Progenitor cell of endocrine pancreas (in vitro differentiated cells): ENCODE measurements at regions not wholly inside any gene's neighbourhood (a gene's known extent, or its start where the extent isn't known, plus 50 kb on each side); places are given as distances from the start of the nearest gene placed in this dataset.

Experiments
- DNase-seq: peaks from one replicate; pipeline ENCODE4 v3.0.0; 2021; ENCODE audit warnings: low spot score; ENCODE audit not compliant: unreplicated experiment
- H3K27ac Mint-ChIP-seq: 2 replicates; pipeline ENCODE4 v1.8.0; 2021; ENCODE audit warnings: mild to moderate bottlenecking, moderate library complexity, mixed read lengths
- H3K27me3 Mint-ChIP-seq: 2 replicates; pipeline ENCODE4 v1.8.0; 2021; ENCODE audit warnings: mixed read lengths
- H3K36me3 Mint-ChIP-seq: 2 replicates; pipeline ENCODE4 v1.8.0; 2022; ENCODE audit warnings: mixed read lengths; ENCODE audit not compliant: insufficient read depth
- H3K4me1 Mint-ChIP-seq: 2 replicates; pipeline ENCODE4 v1.8.0; 2021; ENCODE audit warnings: low read depth, mixed read lengths
- H3K4me3 Mint-ChIP-seq: 2 replicates; pipeline ENCODE4 v1.8.0; 2021; ENCODE audit warnings: low read depth, mild to moderate bottlenecking, moderate library complexity, mixed read lengths
- H3K9me3 Mint-ChIP-seq: 2 replicates; pipeline ENCODE4 v1.8.0; 2021; ENCODE audit warnings: low read depth, mixed read lengths
- TF ChIP-seq, protein P1 (sequence below): fragments of 200-600 bp; sonication (generic); IDR thresholded peaks from one replicate; pipeline ENCODE4 v1.5.0; 2021; ENCODE audit warnings: antibody characterized with exemption, mild to moderate bottlenecking; ENCODE audit not compliant: unreplicated experiment

DNA sequence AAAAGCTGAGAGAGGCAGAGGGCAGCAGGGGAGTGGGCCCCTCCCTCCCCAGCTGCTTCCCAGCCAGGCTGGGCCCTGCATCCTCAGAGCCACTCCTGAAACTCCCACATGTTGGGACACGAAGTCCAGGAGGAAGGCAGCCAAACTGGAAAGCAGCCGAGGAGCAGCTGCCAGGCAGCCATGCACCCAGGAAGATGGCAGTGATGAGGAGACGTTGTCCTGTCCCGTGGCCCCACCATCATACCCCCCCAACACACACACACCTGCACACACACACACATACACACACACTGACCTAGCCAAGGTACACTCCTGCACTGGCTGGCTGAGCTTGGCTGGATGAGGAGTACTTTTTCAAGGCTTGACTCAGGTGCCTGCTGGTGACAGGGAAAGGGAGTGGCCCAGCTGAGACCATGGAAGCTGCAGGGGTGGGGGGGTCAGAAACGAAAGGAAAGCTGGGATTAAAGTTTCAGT is 106.0 kb downstream of the CYP26B1 start:
- TF ChIP-seq, protein P1, sequence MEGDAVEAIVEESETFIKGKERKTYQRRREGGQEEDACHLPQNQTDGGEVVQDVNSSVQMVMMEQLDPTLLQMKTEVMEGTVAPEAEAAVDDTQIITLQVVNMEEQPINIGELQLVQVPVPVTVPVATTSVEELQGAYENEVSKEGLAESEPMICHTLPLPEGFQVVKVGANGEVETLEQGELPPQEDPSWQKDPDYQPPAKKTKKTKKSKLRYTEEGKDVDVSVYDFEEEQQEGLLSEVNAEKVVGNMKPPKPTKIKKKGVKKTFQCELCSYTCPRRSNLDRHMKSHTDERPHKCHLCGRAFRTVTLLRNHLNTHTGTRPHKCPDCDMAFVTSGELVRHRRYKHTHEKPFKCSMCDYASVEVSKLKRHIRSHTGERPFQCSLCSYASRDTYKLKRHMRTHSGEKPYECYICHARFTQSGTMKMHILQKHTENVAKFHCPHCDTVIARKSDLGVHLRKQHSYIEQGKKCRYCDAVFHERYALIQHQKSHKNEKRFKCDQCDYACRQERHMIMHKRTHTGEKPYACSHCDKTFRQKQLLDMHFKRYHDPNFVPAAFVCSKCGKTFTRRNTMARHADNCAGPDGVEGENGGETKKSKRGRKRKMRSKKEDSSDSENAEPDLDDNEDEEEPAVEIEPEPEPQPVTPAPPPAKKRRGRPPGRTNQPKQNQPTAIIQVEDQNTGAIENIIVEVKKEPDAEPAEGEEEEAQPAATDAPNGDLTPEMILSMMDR, result no peak
- peaks cover 7% of the 10 kb centered on the region for H3K27me3 Mint-ChIP-seq
- H3K9me3 Mint-ChIP-seq, result peaks cover 14% of the 10 kb centered on the region
- no peak overlapping the region for H3K27ac Mint-ChIP-seq
- peaks cover 1% of the 10 kb centered on the region for H3K36me3 Mint-ChIP-seq
- DNase-seq, result no peak
- H3K4me1 Mint-ChIP-seq, result no peaks in the 10 kb centered on the region
- no peak overlapping the region for H3K4me3 Mint-ChIP-seq

DNA sequence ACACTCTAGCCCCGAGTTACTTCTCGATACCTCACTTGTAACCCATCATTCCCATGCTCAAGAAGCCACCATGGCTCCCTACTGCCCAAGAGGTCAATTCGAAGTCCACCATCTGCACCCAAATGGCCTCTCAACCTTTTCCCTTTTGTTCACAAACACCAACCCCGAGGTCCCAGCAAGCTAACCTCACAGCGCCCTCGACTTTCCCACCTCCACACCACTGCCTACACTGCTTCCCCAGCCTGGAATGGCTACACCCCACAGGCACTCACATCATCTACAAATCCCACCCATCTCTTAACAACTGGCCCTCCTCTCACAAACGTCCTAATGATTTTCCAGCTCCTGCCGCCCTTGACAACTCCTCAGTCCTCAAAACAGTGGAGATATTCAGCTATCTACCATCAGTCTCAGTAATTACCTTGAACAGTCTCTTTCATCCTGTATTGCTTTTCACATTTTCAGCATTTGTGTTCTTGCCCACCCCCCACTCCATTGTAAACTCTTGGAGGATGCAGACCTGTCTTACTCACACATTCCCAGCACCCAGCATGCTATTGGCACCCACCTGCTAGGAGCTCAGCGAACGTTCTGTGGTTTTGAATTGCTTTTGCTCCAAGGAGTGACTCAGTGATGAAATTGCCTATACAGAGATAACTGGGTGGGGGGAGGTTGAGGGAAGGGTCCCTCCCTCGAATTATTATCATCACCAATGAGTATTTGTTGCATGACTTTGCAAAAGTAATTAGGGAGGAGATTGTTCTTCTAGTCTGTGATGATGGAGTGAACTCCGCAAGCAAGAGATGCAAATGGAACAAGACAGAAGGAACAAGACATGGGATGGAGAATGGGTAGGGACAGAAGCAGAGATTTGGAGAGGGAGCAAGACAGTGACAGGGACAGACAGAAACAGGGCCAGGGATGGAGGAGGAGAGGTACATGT is 106.8 kb downstream of the CYP26B1 start:
- peaks cover 14% of the 10 kb centered on the region for H3K9me3 Mint-ChIP-seq
- TF ChIP-seq, protein P1, result no peak

DNA sequence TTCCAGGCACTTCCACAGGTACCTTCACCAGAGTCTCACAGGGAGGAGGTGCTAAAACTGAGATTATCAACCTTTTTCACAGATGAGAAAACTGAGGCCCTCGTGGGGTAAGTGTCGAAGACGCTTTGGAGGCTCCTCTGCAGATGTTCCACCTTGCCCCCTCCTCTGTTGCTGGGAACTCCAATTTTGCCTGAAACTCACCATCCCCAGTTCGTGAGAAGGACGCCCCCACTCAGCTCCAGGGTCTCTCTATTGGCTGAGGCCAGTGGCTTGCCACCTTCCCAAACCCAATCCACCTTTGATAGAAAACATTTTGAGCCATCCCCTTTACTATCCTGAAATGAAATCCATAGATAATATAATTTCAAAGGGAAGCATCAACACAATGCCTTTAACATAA is 109.1 kb downstream of the CYP26B1 start:
- no peaks in the 10 kb centered on the region for H3K36me3 Mint-ChIP-seq
- no peak for DNase-seq
- H3K4me3 Mint-ChIP-seq, result no peak overlapping the region
- TF ChIP-seq, protein P1, result no peak
- H3K4me1 Mint-ChIP-seq, result no peaks in the 10 kb centered on the region
- no peak overlapping the region for H3K27ac Mint-ChIP-seq
- peaks cover 7% of the 10 kb centered on the region for H3K27me3 Mint-ChIP-seq
- peaks cover 7% of the 10 kb centered on the region for H3K9me3 Mint-ChIP-seq

More for the DNA sequence above, 106.8 kb downstream of the CYP26B1 start:
- no peak for DNase-seq
- Mint-ChIP-seq H3K27ac (no peak overlapping the region), H3K36me3 (peaks cover 1% of the 10 kb centered on the region), H3K27me3 (peaks cover 7% of the 10 kb centered on the region), H3K4me1 (no peaks in the 10 kb centered on the region), H3K4me3 (no peak overlapping the region)

DNA sequence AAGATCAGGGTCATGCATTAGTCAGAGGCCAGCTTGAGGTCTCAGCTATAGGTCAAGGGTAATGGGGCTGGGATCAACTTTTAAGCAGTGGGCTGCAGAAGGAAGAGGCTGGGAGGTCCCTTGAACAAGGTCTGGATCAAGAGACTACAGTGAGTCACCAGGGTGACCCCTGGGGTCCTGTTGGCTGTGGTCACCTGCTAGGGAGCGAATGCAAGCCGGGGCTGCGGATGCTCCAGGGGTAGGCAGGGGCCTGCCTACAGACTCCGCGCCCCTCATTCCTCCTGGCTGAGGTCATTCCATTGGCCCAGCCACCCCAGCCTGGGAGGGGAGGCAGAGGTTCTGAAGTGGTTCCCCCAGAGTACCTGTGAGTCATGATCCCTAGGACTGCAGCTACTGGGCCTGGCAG is 110.4 kb downstream of the CYP26B1 start:
- no peaks in the 10 kb centered on the region for H3K36me3 Mint-ChIP-seq
- peaks cover 10% of the 10 kb centered on the region for H3K27me3 Mint-ChIP-seq
- H3K27ac Mint-ChIP-seq, result no peak overlapping the region
- no peaks in the 10 kb centered on the region for H3K9me3 Mint-ChIP-seq
- DNase-seq, result no peak
- no peak overlapping the region for H3K4me3 Mint-ChIP-seq
- H3K4me1 Mint-ChIP-seq, result no peaks in the 10 kb centered on the region
- TF ChIP-seq, protein P1, result no peak

DNA sequence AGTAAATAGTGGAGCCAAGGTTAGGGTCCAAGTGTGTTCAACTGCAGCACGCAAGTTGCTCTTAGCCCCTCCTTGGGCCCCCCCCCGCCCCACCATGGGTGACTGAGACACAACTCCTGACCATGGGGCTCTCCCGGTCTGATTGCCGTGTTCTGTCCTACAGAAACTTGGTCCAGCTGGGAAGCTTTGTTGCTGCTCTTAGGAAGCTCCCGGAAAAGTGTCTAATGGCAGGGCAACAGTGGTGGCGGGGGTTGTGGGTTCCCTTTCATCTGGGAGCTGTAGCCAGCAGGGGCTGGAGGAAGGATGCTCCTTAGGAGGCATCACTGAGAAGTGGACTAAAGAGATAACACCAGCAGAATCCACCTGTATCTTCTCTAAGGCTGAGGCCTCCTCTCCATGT is 111.1 kb downstream of the CYP26B1 start:
- TF ChIP-seq, protein P1, result no peak
- no peaks in the 10 kb centered on the region for H3K9me3 Mint-ChIP-seq
- no peaks in the 10 kb centered on the region for H3K4me1 Mint-ChIP-seq
- H3K36me3 Mint-ChIP-seq, result no peaks in the 10 kb centered on the region
- H3K27ac Mint-ChIP-seq, result no peak overlapping the region
- H3K27me3 Mint-ChIP-seq, result peaks cover 10% of the 10 kb centered on the region
- H3K4me3 Mint-ChIP-seq, result no peak overlapping the region
- no peak for DNase-seq
